AG09309 (cell line): ENCODE measurements at regions not wholly inside any gene's neighbourhood (a gene's known extent, or its start where the extent isn't known, plus 50 kb on each side); places are given as distances from the start of the nearest gene placed in this dataset.
"Not testable (repeated sequence)": the region's sequence is repeated elsewhere in the genome, so short reads cannot be mapped to it uniquely, and the experiment has no call there.

Source experiments
- DNase-seq: peaks from one replicate; pipeline ENCODE4 v3.0.0-alpha.2; 2010; ENCODE audit warnings: low read depth
- H3K4me3 ChIP-seq: 2 replicates; pipeline ENCODE4 v1.5.1; 2011; ENCODE audit warnings: mild to moderate bottlenecking, low read depth, low read length, moderate library complexity; ENCODE audit not compliant: control insufficient read depth
- TF ChIP-seq, protein P1 (sequence below): IDR thresholded peaks from 2 replicates; pipeline ENCODE4 v1.5.1; 2011; ENCODE audit warnings: mild to moderate bottlenecking, low read depth, low read length, inconsistent platforms; ENCODE audit not compliant: insufficient read depth, control insufficient read depth; ENCODE audit errors: missing control alignments

DNA sequence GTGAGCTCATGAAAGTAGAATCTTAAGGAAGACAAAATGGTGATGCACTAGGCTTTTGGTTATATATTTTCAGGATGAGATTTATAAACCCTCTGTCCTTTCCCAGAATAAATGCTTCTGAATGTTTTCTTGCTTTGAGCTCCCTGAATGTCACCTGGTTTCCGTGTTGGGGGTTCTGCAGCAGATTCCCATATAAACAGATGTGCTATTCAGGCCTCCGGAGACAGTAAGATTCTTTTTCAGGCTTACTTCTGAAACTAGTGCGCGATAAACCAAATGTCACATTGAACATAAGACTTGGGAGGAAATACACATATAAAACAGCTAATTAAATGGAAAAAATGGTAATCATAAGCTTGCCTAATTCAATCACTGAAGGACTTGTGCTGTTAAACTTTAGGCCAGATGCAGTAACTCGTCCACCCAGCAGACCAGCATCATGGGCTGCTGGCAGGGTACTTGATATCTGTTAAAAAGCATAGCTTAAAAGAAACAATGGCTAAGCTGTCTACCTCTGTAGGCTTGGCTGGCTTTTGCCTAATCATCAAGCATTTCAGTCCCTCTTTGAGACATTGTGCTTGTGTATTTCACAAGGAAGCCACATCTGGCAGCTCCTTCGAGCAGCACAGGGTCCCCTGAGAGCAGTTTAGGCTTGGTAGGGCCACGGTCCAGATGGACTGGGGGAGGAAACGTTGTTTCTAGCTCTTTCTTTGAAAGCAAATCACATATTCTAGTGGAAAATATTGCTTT is 281.2 kb upstream of the KIAA1217 start:
- TF ChIP-seq, protein P1, sequence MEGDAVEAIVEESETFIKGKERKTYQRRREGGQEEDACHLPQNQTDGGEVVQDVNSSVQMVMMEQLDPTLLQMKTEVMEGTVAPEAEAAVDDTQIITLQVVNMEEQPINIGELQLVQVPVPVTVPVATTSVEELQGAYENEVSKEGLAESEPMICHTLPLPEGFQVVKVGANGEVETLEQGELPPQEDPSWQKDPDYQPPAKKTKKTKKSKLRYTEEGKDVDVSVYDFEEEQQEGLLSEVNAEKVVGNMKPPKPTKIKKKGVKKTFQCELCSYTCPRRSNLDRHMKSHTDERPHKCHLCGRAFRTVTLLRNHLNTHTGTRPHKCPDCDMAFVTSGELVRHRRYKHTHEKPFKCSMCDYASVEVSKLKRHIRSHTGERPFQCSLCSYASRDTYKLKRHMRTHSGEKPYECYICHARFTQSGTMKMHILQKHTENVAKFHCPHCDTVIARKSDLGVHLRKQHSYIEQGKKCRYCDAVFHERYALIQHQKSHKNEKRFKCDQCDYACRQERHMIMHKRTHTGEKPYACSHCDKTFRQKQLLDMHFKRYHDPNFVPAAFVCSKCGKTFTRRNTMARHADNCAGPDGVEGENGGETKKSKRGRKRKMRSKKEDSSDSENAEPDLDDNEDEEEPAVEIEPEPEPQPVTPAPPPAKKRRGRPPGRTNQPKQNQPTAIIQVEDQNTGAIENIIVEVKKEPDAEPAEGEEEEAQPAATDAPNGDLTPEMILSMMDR = no peak
- DNase-seq = no peak
- no peak overlapping the region for H3K4me3 ChIP-seq

DNA sequence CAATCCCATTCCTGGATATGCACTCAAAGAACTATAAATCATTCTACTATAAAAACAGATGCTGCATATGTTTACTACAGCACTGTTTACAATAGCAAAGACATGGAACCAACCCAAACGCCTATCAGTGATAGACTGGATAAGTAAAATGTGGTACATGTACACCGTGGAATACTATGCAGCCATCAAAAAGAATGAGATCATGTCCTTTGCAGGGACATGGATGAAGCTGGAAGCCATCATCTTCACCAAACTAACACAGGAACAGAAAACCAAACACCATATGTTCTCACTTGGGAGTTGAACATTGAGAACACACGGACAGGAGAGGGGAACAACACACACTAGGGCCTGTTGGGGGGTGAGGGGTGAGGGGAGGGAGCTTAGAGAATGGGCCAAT is 274.9 kb upstream of the KIAA1217 start:
- H3K4me3 ChIP-seq, DNase-seq: not testable (repeated sequence)

- no peak overlapping the region for H3K4me3 ChIP-seq
- TF ChIP-seq, protein P1 = no peak
- DNase-seq = no peak
These were observed 263.1 kb upstream of the KIAA1217 start for GRCh38 chr10:23945845-23946244.

GRCh38 chr10:23951841-23952240 is 257.1 kb upstream of the KIAA1217 start:
- H3K4me3 ChIP-seq = no peak overlapping the region
- no peak for DNase-seq
- TF ChIP-seq, protein P1 = no peak

DNA sequence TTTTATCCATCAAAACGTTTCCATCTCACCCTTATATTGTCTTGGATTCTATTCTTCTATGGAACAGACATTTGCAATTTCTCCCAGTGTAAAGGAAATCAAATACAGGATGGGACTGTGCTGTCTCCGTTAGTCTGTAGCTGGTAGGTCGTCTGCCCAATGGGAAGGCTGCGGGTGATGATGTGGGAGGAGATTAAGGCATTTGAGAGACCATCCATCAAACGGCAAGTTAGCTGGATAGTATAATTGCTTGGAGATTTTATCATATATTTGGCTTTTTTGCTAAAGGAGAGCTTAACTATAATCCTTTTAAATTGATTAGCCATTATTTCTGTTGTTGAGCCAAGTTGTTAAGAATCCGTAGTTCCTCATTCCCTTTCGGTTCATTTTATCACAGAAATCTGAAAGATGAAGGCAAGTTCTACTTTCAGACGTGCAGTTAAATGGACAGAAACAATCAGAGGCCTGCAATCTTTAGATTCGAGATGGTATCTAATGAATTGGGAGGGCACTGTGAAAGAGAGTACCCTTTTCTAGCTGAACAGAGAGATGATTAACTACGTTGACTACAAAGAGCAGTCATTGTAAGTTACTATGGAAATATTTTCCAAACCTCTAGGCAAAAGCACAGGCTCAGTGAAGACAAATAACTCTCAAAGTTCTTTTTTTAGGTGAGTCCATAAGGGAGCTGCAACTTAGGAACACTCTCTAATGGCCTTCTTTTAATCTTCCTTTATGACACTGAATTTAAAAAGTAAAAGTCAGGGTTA is 253.3 kb upstream of the KIAA1217 start:
- DNase-seq = no peak
- no peak overlapping the region for H3K4me3 ChIP-seq
- TF ChIP-seq, protein P1 = no peak

GRCh38 chr10:23965123-23965522 is 243.8 kb upstream of the KIAA1217 start:
- no peak overlapping the region for H3K4me3 ChIP-seq
- no peak for DNase-seq
- TF ChIP-seq, protein P1 = no peak

DNA sequence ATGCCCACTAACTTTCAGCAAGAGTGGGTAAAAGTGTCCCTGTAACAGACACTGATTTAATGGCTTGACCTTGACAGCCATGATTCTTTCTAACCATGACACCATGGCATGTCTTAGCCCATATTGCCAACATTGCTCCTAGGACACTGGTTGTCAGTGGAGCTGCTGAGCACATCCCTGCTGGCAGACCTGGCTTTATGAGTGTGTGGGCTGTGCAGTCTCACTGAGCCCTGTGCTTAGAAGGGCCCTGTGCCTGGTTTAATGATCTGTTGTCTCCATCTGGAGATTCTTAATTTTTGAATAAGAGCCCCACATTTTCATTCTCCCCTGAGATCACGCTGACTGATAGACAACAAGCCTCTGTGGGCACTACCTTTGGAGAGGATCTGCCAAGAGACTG is 243.1 kb upstream of the KIAA1217 start:
- DNase-seq = no peak
- TF ChIP-seq, protein P1 = no peak
- no peak overlapping the region for H3K4me3 ChIP-seq
